Breast epithelium (tissue), 4 donors: ENCODE measurements at regions not wholly inside any gene's neighbourhood (a gene's known extent, or its start where the extent isn't known, plus 50 kb on each side); places are given as distances from the start of the nearest gene placed in this dataset.

Experiments used
- DNase-seq, 2 donors: peaks; one replicate each; pipeline ENCODE4 v3.0.0-alpha.2; 2019; ENCODE audit warnings: low spot score in 2 of 2
- H3K27ac ChIP-seq, 2 donors: fragments of 200-600 bp; sonication (generic) in 1 of 2; one replicate each; pipeline ENCODE4 v1.5.1; 2016 to 2019; ENCODE audit warnings: mild to moderate bottlenecking in 1 of 2
- H3K27me3 ChIP-seq, 2 donors: fragments of 200-600 bp; sonication (generic) in 1 of 2; one replicate each; pipeline versions ENCODE4 v1.5.1 to v1.6.0; 2017 to 2019; ENCODE audit warnings: control low read depth in 1 of 2, mild to moderate bottlenecking in 1 of 2
- H3K36me3 ChIP-seq: fragments of 200-600 bp; one replicate; pipeline ENCODE4 v1.5.1; 2019
- H3K4me1 ChIP-seq, 2 donors: fragments of 200-600 bp; sonication (generic); one replicate each; pipeline ENCODE4 v1.5.1; 2016 to 2019; ENCODE audit warnings: control low read depth in 1 of 2
- H3K4me3 ChIP-seq, 3 donors: fragments of 200-600 bp; sonication (generic); 1 replicate in 2 of 3; 2 replicates in 1 of 3; pipeline ENCODE4 v1.5.1; 2016 to 2019; ENCODE audit warnings: mild to moderate bottlenecking in 3 of 3, moderate library complexity in 2 of 3
- H3K9me3 ChIP-seq, 2 donors: fragments of 200-600 bp; sonication (generic) in 1 of 2; one replicate each; pipeline ENCODE4 v1.5.1; 2016 to 2019; ENCODE audit warnings: control low read depth in 1 of 2
- CTCF ChIP-seq, 3 donors: fragments of 450-650 bp; IDR thresholded peaks; one replicate each; pipeline ENCODE4 v1.5.1; 2016 to 2017; ENCODE audit warnings: antibody characterized with exemption in 3 of 3, mild to moderate bottlenecking in 3 of 3, moderate library complexity in 3 of 3
- POLR2A ChIP-seq: fragments of 450-650 bp; IDR thresholded peaks from one replicate; pipeline ENCODE4 v1.6.1; 2016; ENCODE audit warnings: antibody characterized with exemption, mild to moderate bottlenecking, moderate library complexity
- POLR2AphosphoS5 ChIP-seq, 3 donors: sonication (generic); formaldehyde crosslinking; IDR thresholded peaks; one replicate each; pipeline ENCODE4 v1.6.1; 2017; ENCODE audit warnings: antibody characterized with exemption in 3 of 3
- intact Hi-C: fragments of 100-400 bp; cut with DNase I; formaldehyde crosslinking; loops from one replicate; pipeline ENCODE4 v1.15.1; 2023; ENCODE audit warnings: low total_unique reads

- no peak overlapping the region for H3K4me3 ChIP-seq
- TF ChIP-seq POLR2A: no peak
- no peak for TF ChIP-seq POLR2AphosphoS5 (IDR thresholded peaks at IDR 0.05)
- TF ChIP-seq CTCF (IDR thresholded peaks at IDR 0.05): no peak
- H3K27me3 ChIP-seq: no peaks in the 10 kb centered on the region
- no peaks in the 10 kb centered on the region for H3K9me3 ChIP-seq
- H3K27ac ChIP-seq: no peak overlapping the region
- H3K36me3 ChIP-seq: no peaks in the 10 kb centered on the region
- intact Hi-C loops: no loop called here
- H3K4me1 ChIP-seq: no peaks in the 10 kb centered on the region
- DNase-seq: no peak
Observed at GRCh38 chr18:68426731-68427315, 288.1 kb downstream of the TMX3 start.

- H3K36me3 ChIP-seq: no peaks in the 10 kb centered on the region
- no peaks in the 10 kb centered on the region for H3K27me3 ChIP-seq
- TF ChIP-seq POLR2AphosphoS5 (IDR thresholded peaks at IDR 0.05) (no peak), CTCF (IDR thresholded peaks at IDR 0.05) (no peak), POLR2A (no peak)
- no peaks in the 10 kb centered on the region for H3K9me3 ChIP-seq
- H3K27ac ChIP-seq: no peak overlapping the region
- intact Hi-C loops: no loop called here
- DNase-seq: no peak
- H3K4me3 ChIP-seq: no peak overlapping the region
- no peaks in the 10 kb centered on the region for H3K4me1 ChIP-seq
Observed at GRCh38 chr18:68418881-68419280, 296.0 kb downstream of the TMX3 start.

- no peaks in the 10 kb centered on the region for H3K4me1 ChIP-seq
- H3K27me3 ChIP-seq: no peaks in the 10 kb centered on the region
- no peaks in the 10 kb centered on the region for H3K9me3 ChIP-seq
- no peak for DNase-seq
- no peak overlapping the region for H3K4me3 ChIP-seq
- no peak for TF ChIP-seq CTCF (IDR thresholded peaks at IDR 0.05)
- no peak for TF ChIP-seq POLR2A
- no peak for TF ChIP-seq POLR2AphosphoS5 (IDR thresholded peaks at IDR 0.05)
- no peaks in the 10 kb centered on the region for H3K36me3 ChIP-seq
- intact Hi-C loops: no loop called here
- no peak overlapping the region for H3K27ac ChIP-seq
Observed at GRCh38 chr18:68418226-68418868, 296.6 kb downstream of the TMX3 start.

- H3K36me3 ChIP-seq: no peaks in the 10 kb centered on the region
- H3K9me3 ChIP-seq: no peaks in the 10 kb centered on the region
- intact Hi-C loops: no loop called here
- H3K27ac ChIP-seq: no peak overlapping the region
- TF ChIP-seq POLR2AphosphoS5 (IDR thresholded peaks at IDR 0.05) (no peak), POLR2A (no peak), CTCF (IDR thresholded peaks at IDR 0.05) (no peak)
- no peaks in the 10 kb centered on the region for H3K27me3 ChIP-seq
- no peak for DNase-seq
- no peak overlapping the region for H3K4me3 ChIP-seq
- no peaks in the 10 kb centered on the region for H3K4me1 ChIP-seq
Observed at GRCh38 chr18:68417826-68418225, 297.1 kb downstream of the TMX3 start.

GRCh38 chr18:68417166-68417799, 297.6 kb downstream of the TMX3 start:
- no peak for TF ChIP-seq POLR2AphosphoS5 (IDR thresholded peaks at IDR 0.05)
- intact Hi-C loops: no loop called here
- no peak overlapping the region for H3K4me3 ChIP-seq

More at GRCh38 chr18:68417166-68417799, 297.6 kb downstream of the TMX3 start:
- Histone ChIP-seq H3K9me3 (no peaks in the 10 kb centered on the region), H3K4me1 (no peaks in the 10 kb centered on the region), H3K36me3 (no peaks in the 10 kb centered on the region), H3K27me3 (no peaks in the 10 kb centered on the region), H3K27ac (no peak overlapping the region)
- no peak for DNase-seq
